Transverse colon (tissue), 4 donors: ENCODE measurements at regions not wholly inside any gene's neighbourhood (a gene's known extent, or its start where the extent isn't known, plus 50 kb on each side); places are given as distances from the start of the nearest gene placed in this dataset.

Source experiments
- EP300 ChIP-seq: sonication (generic); formaldehyde crosslinking; IDR thresholded peaks from one replicate; pipeline ENCODE4 v1.6.1; 2017; ENCODE audit warnings: antibody characterized with exemption, low read depth
- POLR2A ChIP-seq: fragments of 450-650 bp; IDR thresholded peaks from one replicate; pipeline ENCODE4 v1.6.1; 2016; ENCODE audit warnings: antibody characterized with exemption, mild to moderate bottlenecking, moderate library complexity
- POLR2AphosphoS5 ChIP-seq, 3 donors: sonication (generic); formaldehyde crosslinking; IDR thresholded peaks; one replicate each; pipeline ENCODE4 v1.6.1; 2016; ENCODE audit warnings: antibody characterized with exemption in 3 of 3
- TF ChIP-seq, protein P1 (sequence below), 5 experiments: fragments of 200-600 bp in 3 of 5; fragments of 450-650 bp in 2 of 5; sonication (generic) in 3 of 5; IDR thresholded peaks; 1 replicate in 2 of 5; 2 replicates in 3 of 5; pipeline ENCODE4 v1.5.1; 2016 to 2017; ENCODE audit warnings: antibody characterized with exemption in 5 of 5, inconsistent platforms in 3 of 5, mild to moderate bottlenecking in 2 of 5, moderate library complexity in 1 of 5

DNA sequence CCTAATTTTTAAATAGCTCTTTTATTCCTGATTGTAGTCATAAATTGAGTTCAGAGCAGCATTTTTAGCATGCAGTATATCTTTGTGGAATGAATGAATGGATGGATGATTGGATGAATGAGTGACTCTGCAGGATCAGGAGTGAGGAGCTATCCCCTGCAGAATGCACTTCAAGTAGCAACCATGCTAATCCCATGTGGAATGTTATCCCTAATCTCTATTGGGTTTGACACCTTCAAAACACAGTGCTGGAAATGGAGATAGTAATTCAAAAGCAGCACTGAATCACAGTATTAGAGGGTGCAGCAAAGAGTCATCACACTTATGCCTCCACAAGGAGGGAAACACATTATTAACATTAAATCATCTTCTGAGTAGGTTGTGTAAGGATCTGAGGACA lies 501.9 kb downstream of the SHISA9 start:
- TF ChIP-seq POLR2A (no peak), POLR2AphosphoS5 (IDR thresholded peaks at IDR 0.05) (no peak), EP300 (no peak)
- TF ChIP-seq, protein P1, sequence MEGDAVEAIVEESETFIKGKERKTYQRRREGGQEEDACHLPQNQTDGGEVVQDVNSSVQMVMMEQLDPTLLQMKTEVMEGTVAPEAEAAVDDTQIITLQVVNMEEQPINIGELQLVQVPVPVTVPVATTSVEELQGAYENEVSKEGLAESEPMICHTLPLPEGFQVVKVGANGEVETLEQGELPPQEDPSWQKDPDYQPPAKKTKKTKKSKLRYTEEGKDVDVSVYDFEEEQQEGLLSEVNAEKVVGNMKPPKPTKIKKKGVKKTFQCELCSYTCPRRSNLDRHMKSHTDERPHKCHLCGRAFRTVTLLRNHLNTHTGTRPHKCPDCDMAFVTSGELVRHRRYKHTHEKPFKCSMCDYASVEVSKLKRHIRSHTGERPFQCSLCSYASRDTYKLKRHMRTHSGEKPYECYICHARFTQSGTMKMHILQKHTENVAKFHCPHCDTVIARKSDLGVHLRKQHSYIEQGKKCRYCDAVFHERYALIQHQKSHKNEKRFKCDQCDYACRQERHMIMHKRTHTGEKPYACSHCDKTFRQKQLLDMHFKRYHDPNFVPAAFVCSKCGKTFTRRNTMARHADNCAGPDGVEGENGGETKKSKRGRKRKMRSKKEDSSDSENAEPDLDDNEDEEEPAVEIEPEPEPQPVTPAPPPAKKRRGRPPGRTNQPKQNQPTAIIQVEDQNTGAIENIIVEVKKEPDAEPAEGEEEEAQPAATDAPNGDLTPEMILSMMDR (IDR thresholded peaks at IDR 0.05): no peak
